GM19438 (cell line): ENCODE measurements at regions not wholly inside any gene's neighbourhood (a gene's known extent, or its start where the extent isn't known, plus 50 kb on each side); places are given as distances from the start of the nearest gene placed in this dataset.

ENCODE experiments used
- ATAC-seq: cut with Tn5 transposase; IDR thresholded peaks from one replicate; pipeline ENCODE4 v1.9.1; 2021; ENCODE audit warnings: low read depth; ENCODE audit not compliant: unreplicated experiment

DNA sequence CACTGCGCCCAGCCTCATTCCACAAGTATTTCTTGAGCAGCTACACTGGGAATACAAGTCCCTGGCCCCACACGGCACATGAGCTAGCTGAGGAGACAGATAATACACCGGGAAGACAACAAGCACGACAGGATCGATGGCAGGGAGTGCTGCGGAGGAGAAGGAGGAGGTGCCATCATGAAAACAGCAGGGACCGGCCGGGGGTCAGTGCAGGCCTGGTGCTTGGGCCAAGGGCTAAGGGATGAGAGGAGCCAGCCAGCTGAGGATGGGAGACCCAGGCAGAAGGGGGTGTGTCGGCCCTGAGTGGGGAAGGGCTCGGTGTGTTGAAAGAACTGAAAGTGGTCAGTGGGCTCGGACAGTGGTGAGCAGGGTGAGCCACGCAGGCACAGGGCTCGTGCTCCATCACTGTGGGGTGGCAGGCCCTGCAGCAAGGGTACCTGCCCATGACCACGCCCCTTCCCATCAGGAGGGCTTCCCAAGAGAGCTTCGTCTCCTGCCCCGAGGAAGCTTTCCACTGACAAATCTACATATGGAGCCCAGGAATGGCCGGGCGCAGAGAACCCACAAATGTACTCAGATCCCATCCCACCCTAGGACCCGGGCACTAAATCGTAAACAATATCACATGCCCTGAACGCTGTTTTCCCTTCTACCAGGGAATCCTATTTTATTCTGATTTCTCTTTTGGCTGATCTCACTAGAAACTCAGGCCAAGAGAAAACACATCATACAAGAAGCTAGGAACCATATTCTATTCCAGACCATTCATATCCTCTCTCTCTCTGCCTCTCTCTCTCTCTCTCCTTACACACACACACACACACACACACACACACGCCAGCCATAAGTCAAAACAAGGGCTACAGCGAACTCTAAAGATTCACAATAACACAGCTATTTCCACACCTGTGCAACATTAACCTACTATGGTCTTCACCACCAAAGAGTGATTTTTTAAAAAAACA, 50.7 kb upstream of the TNRC6C start:
- ATAC-seq = no peak

GRCh38 chr17:77908501-77908900, 50.0 kb upstream of the TNRC6C start:
- no peak for ATAC-seq
